Hematopoietic multipotent progenitor cell (in vitro differentiated cells): ENCODE measurements at regions not wholly inside any gene's neighbourhood (a gene's known extent, or its start where the extent isn't known, plus 50 kb on each side); places are given as distances from the start of the nearest gene placed in this dataset.
A peak's percentile ranks its signal among the peaks of the same experiment; 100 is the strongest.
"Not testable (repeated sequence)": the region's sequence is repeated elsewhere in the genome, so short reads cannot be mapped to it uniquely, and the experiment has no call there.

Experiments used
- DNase-seq, 3 donors: peaks; one replicate each; pipeline ENCODE4 v3.0.0-alpha.2; 2011 to 2015; ENCODE audit warnings: low read depth in 2 of 3, low spot score in 2 of 3

GRCh38 chr2:17373041-17373440 lies 145.2 kb downstream of the RAD51AP2 start:
- no peak for DNase-seq

GRCh38 chr2:17363846-17364245 lies 154.4 kb downstream of the RAD51AP2 start:
- no peak for DNase-seq

GRCh38 chr2:17362956-17363355 lies 155.3 kb downstream of the RAD51AP2 start:
- no peak for DNase-seq

DNA sequence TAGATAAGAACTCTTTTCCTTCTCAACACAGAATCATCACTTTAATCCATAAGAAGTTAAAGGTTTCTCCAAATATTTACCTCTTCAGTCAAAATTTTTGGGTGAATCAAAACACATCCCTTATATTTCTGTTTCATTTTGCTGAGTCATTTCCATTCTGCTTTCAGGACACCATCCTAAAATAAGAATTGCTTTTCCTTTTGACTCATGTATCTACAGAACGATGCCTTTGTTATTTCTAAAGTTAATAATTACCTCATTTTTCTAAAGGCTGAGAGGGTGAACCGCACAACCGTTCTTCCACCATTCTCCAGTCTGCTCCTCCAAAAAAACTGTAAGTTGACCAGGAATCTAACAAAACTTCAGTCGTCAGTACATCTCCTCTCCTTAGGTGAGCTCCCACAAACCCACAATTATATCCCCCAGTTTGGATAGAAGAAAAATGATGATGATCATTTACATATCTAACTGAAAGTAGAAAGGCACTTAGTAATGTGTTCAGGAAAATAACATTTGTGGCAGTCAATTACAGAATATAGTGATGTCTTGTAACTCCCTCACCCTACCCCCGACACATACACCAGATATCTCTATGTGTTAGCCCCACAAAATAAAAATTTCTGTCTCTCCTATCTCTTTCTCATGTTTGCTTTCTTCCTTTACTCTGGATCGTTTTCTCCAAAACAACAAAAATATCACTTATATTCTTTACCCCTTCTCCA lies 162.5 kb downstream of the RAD51AP2 start:
- DNase-seq, result no peak

DNA sequence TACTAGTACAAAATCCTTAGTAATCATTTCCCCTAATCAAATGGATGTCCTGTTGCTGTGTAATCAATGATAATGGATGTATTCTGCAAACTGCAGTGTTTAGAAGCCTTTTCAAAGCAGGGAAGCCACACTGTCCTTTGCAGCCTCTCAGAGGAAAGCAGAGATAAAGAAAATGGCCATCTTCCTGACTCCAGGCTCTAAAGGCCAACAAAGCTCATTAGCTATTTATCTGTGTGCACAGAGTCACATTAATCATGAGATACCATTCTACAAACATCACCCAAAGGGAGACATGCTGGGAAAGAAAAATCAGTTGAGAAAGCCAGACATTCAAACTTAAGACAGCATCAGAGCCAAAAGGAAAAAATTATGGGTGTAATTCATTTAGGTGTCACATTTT lies 165.0 kb downstream of the RAD51AP2 start:
- DNase-seq, result no peak

DNA sequence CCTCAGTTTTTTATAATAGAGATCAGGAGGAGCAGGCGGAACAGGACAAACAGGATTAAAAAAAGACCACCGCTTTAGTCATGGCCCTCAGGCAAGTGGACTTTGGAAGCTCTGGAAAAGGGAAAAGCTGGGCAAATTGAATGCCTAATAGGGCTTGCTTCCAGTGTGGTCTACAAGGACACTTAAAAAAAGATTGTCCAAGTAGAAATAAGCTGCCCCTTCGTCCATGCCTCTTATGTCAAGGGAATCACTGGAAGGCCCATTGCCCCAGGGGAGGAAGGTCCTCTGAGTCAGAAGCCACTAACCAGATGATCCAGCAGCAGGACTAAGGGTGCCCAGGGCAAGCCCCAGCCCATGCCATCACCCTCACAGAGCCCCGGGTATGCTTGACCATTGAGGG lies 175.5 kb downstream of the RAD51AP2 start:
- not testable (repeated sequence) for DNase-seq

DNA sequence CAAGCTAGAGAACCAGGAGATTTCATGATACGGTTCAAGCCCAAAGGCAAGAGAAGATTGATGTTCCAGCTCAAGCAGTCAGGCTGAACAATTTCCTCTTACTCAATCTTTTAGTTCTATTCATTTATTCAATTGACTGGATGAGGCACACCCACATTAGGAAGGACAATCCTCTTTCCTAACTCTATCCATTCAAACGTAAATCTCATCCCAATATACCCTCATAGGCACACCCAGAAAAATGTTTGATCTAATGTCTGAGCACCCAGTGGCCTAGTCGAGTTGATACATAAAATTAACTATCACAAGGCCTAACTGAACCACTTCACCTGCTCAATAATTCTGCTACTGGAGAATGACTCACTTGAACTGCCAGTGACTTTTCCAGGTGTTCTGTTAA lies 180.7 kb downstream of the RAD51AP2 start:
- DNase-seq, result no peak

DNA sequence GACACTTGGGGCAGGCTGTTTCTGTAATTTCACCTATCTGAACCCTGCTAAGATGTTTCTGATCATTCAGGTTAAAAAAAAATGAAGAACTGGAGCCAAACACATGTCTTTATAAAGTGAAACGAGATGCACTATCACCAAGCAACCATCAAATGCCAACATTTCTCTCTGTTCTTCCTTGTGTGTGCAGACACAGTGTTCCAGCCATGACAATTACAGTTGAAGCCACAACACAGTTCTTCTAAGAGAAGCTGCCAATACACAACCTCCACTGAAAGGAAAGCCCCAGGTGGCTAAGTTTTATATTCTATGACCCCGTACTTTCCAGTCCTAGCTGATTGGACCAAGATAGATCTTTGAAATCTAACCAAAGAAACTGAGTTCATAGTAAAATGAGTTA lies 181.8 kb downstream of the RAD51AP2 start:
- DNase-seq, result no peak

DNA sequence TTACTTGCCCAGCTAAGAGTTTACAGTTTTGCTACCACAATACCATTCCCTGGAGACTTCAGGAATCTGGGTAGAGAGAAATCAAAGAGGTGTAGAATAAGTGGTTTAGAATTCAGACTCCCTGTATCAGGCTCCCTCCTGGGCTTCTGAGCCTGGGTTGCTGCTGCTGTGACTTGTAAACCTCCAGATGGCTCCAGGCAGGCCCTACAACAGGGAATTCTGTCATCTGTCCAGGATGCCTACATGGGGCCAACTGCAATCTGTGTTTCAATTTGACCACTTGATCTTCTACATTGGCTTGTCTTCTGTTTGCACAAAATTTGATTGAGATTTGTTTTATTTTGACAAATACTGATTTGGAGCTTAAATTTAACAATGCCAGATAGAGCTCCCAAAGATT lies 183.9 kb downstream of the RAD51AP2 start:
- no peak for DNase-seq

DNA sequence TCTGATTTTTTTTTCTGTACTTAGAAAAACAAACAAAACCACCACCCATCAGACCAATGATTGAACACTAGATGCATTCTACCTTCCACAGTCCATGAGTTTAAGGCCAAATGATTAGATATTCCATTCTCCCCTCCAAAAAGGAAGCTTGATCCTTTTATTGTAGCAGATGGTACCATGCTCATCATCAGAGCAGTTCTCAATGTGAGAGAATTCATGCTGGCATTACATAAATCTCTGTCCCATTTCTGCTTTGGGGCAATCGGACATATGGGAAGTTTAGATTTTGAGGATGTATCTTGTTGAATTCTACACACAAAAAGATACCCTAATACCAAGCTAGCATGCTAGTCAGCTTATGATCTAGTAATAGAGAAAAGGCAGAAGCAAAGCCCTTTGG lies 186.6 kb downstream of the RAD51AP2 start:
- no peak for DNase-seq

DNA sequence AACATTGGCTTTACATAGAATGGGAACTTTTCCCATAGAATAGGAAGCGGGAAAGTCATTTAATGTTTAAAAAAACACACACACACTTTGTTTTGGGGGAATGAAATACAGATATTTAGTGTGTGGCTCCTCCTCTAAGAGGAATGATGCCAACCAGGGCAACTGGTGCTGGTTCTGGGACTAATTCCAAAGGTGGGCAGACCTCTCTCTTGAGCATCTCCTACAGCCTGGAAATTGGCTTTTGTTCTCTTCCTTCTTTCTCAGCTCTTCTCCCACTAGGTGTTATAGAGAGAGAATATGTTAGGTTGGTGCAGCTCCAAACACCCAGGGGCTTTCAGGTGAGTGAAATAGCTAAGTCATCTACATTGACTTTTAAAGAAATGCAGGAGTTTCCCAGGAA lies 190.1 kb downstream of the RAD51AP2 start:
- DNase-seq, result no peak

DNA sequence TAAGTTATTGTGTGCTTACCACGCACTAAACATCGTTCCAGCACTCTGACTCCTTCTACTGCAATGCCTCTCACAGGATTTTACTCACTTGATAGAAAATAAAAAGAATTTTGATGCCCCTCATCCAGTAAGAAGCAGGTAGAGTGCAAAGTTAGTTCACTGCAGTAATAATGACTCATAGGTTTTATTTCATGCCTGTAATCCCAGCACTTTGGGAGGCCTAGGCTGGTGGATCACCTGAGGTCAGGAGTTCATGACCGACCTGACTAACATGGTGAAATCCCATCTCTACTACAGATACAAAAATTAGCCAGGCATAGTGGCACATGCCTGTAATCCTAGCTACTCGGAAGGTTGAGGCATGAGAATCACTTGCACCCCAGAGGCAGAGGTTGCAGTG lies 190.6 kb downstream of the RAD51AP2 start:
- DNase-seq, result no peak

- DNase-seq, result no peak
Measured at GRCh38 chr2:17326717-17327116, 191.5 kb downstream of the RAD51AP2 start.

DNA sequence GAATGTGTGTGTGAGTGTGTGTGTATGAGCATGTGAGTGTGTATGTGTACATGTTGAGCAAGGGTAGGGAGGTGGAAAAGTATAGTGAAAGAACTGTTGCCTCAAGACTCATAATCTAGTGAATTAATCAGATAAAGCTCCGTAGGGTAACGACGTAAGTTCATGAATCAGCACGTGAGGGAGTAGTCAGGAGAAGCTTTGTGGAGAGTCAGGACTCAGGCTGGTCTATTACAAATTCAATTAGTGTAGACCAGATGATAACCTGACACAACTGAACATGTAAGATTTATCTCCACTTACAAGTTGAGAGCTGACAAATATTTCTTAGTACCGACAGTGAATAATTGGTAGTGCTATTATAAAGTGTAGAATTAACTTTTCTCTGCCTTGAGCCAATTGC lies 194.5 kb downstream of the RAD51AP2 start:
- DNase-seq, result no peak

DNA sequence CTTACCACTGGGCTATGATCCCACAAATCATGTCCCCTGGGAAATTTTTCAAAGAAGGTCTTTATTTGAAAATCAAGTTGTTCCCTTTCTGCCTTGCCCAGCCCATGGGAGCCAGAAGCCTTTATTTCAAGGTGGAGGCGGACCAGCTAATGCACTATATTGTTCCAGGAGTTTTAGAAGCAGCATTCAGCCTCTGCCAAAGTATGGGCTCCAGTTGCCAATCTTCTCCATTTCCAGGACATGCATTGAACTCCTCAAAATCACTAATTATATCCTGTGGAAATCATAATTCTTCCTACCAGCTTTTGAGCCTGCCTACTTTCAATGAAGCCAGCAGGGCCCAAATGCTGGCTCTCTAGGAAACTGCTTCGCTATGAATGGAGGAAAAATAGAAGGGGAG lies 195.8 kb downstream of the RAD51AP2 start:
- DNase-seq, result no peak

DNA sequence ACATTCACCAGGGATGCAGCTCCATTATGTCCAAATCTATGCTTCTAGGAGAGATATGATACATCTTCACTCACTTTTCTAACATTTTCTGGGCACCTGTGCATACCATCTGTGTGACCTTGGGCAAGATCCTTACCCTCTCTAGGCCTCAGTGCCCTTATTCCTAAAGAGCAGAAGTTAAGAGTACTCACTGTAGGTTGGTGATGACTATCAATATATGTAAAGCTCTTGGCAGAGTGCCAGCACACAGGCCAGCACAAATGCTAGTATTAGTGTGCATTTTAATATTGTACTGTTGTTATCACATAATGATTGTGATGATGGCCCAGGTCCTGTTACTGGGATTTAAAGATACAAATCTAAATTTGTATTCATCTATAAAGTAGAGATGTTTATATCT lies 199.2 kb downstream of the RAD51AP2 start:
- DNase-seq, result peak in 1 of 3 donors; percentile 7

GRCh38 chr2:17318013-17318412 lies 200.2 kb downstream of the RAD51AP2 start:
- DNase-seq, result no peak

DNA sequence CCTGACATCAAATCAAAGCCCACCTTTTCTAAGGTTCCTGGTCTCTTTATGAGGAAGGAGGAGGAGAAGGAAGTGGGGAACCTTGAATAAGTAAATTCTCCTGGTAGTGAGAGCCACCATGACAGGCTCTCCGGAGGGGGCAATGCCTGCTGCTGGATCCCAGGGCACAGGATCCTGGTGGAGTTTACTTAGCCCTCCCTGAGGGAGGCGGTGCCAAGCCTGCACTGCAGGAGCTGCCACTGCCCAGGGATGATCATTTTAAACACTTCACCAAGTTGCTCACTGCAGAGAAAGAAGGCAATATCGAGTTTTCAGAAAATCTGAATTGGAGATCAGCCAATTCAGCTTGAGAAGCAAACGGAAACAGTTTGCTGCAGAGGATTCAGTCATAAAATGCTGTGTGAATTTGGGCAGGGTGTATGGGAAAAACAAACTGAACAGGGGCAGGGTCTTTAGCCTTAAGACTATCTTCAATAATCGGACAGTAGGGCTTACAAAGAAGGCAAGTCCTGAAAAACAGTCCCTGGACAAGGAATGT lies 200.7 kb downstream of the RAD51AP2 start:
- DNase-seq, result peak in 1 of 3 donors; percentile 22

- no peak for DNase-seq
Measured at GRCh38 chr2:17313261-17313660, 205.0 kb downstream of the RAD51AP2 start.

- no peak for DNase-seq
Measured at GRCh38 chr2:17311771-17312511, 206.3 kb downstream of the RAD51AP2 start.

- DNase-seq, result no peak
Measured at GRCh38 chr2:17311106-17311619, 207.1 kb downstream of the RAD51AP2 start.
